Psoas muscle (tissue), 7 donors: ENCODE measurements at regions not wholly inside any gene's neighbourhood (a gene's known extent, or its start where the extent isn't known, plus 50 kb on each side); places are given as distances from the start of the nearest gene placed in this dataset.

Experiments
- ATAC-seq, 4 donors: fragments of 200-7000 bp; cut with Tn5 transposase; one replicate each; pipeline ENCODE4 v1.9.1; 2020; ENCODE audit warnings: moderate library complexity in 3 of 4, mild to moderate bottlenecking in 2 of 4
- DNase-seq, 2 donors: peaks; one replicate each; pipeline ENCODE4 v3.0.0-alpha.2; 2020
- H3K27ac ChIP-seq: fragments of 200-600 bp; one replicate; pipeline ENCODE4 v1.8.0; 2022
- H3K27me3 ChIP-seq, 3 donors: fragments of 200-600 bp in 1 of 3; one replicate each; pipeline versions ENCODE4 v1.6.1 to v1.8.0; 2013 to 2022; ENCODE audit warnings: low read length in 2 of 3, mild to moderate bottlenecking in 2 of 3, moderate library complexity in 1 of 3; ENCODE audit not compliant: insufficient read depth in 3 of 3
- H3K36me3 ChIP-seq, 2 donors: fragments of 200-600 bp in 1 of 2; one replicate each; pipeline versions ENCODE4 v1.6.1 to v1.8.0; 2013 to 2022; ENCODE audit warnings: low read depth in 1 of 2, mild to moderate bottlenecking in 1 of 2, moderate library complexity in 1 of 2; ENCODE audit not compliant: insufficient read depth in 1 of 2
- H3K4me1 ChIP-seq: fragments of 200-600 bp; one replicate; pipeline ENCODE4 v1.8.0; 2022
- H3K4me3 ChIP-seq: fragments of 200-600 bp; one replicate; pipeline ENCODE4 v1.8.0; 2022; ENCODE audit warnings: mild to moderate bottlenecking
- H3K9me3 ChIP-seq: fragments of 200-600 bp; one replicate; pipeline ENCODE4 v1.8.0; 2022
- WGBS, 3 donors: extraction: QIAGEN DNeasy Blood & Tissue Kit; methylation state at CpG; one replicate each; pipeline versions ENCODE4 v1.1.6 to v1.1.7; 2013; 5-methylcytosine and 5-hydroxymethylcytosine counted together
- intact Hi-C, 2 donors: fragments of 100-400 bp; cut with DNase I; formaldehyde crosslinking; loops; one replicate each; pipeline versions ENCODE4 v1.11.0 to v1.14.2; 2022
- TF ChIP-seq, protein P1 (sequence below): fragments of 200-600 bp; IDR thresholded peaks from one replicate; pipeline ENCODE4 v1.8.0; 2022; ENCODE audit warnings: antibody characterized with exemption
- donor health status: healthy with polysubstance abuse.
- donor health status: DM: no; HTN: no; CAD: no; lungs with moderate emphysema.
- donor health status: Bipolar disorder and iron deficiency.
- donor health status: healthy.
- donor health status: DM: yes; HTN: yes; CAD: no.
- donor health status: DM: no; HTN: no; CAD: no.
- donor health status: DM: yes; HTN: yes; CAD: no.

GRCh38 chr17:79534111-79534510 lies 76.7 kb downstream of the RBFOX3 start:
- TF ChIP-seq, protein P1, sequence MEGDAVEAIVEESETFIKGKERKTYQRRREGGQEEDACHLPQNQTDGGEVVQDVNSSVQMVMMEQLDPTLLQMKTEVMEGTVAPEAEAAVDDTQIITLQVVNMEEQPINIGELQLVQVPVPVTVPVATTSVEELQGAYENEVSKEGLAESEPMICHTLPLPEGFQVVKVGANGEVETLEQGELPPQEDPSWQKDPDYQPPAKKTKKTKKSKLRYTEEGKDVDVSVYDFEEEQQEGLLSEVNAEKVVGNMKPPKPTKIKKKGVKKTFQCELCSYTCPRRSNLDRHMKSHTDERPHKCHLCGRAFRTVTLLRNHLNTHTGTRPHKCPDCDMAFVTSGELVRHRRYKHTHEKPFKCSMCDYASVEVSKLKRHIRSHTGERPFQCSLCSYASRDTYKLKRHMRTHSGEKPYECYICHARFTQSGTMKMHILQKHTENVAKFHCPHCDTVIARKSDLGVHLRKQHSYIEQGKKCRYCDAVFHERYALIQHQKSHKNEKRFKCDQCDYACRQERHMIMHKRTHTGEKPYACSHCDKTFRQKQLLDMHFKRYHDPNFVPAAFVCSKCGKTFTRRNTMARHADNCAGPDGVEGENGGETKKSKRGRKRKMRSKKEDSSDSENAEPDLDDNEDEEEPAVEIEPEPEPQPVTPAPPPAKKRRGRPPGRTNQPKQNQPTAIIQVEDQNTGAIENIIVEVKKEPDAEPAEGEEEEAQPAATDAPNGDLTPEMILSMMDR = no peak
- peak in 1 of 2 donors; percentile 12 for DNase-seq

GRCh38 chr17:79533116-79533515 lies 77.7 kb downstream of the RBFOX3 start:
- WGBS, 3 donors = 77 to 85% (median 80%) methylated on average over 12 of the region's 12 CpGs
- Histone ChIP-seq H3K4me1 (no peaks in the 10 kb centered on the region), H3K9me3 (no peaks in the 10 kb centered on the region), H3K36me3 (no peaks in the 10 kb centered on the region), H3K4me3 (no peak overlapping the region), H3K27me3 (peaks cover 0 to 75% (median 16%) of the 10 kb centered on the region in 3 donors), H3K27ac (no peak overlapping the region)
- TF ChIP-seq, protein P1 = no peak
- ATAC-seq (no peak), DNase-seq (peak in 1 of 2 donors; percentile 20)
- intact Hi-C loops = no loop called here

More at GRCh38 chr17:79534111-79534510, 76.7 kb downstream of the RBFOX3 start:
- 70 to 77% (median 75%) methylated on average over 11 of the region's 11 CpGs for WGBS, 3 donors
- ATAC-seq = no peak
- Histone ChIP-seq H3K36me3 (no peaks in the 10 kb centered on the region), H3K27ac (no peak overlapping the region), H3K4me3 (no peak overlapping the region), H3K4me1 (no peaks in the 10 kb centered on the region), H3K27me3 (peaks cover 0 to 74% (median 16%) of the 10 kb centered on the region in 3 donors), H3K9me3 (no peaks in the 10 kb centered on the region)
- intact Hi-C loops = no loop called here

GRCh38 chr17:79532107-79532790 lies 78.6 kb downstream of the RBFOX3 start:
- TF ChIP-seq, protein P1 = no peak
- H3K27me3 ChIP-seq = peaks cover 0 to 75% (median 16%) of the 10 kb centered on the region in 3 donors
- WGBS, 3 donors = 69 to 81% (median 79%) methylated on average over 10 of the region's 10 CpGs
- no peaks in the 10 kb centered on the region for H3K4me1 ChIP-seq
- DNase-seq (peak in 1 of 2 donors; percentile 9), ATAC-seq (no peak)
- no peak overlapping the region for H3K4me3 ChIP-seq
- no peaks in the 10 kb centered on the region for H3K36me3 ChIP-seq
- intact Hi-C loops = no loop called here
- no peak overlapping the region for H3K27ac ChIP-seq
- H3K9me3 ChIP-seq = no peaks in the 10 kb centered on the region

GRCh38 chr17:79531191-79532095 lies 79.4 kb downstream of the RBFOX3 start:
- Histone ChIP-seq H3K9me3 (no peaks in the 10 kb centered on the region), H3K36me3 (no peaks in the 10 kb centered on the region), H3K27me3 (peaks cover 0 to 77% (median 19%) of the 10 kb centered on the region in 3 donors), H3K4me3 (no peak overlapping the region), H3K27ac (no peak overlapping the region), H3K4me1 (no peaks in the 10 kb centered on the region)
- TF ChIP-seq, protein P1 = no peak
- WGBS, 3 donors = 57 to 72% (median 62%) methylated on average over 30 of the region's 30 CpGs
- no peak for ATAC-seq
- peak in 1 of 2 donors; percentile 37 for DNase-seq
- intact Hi-C loops = no loop called here
